Activated T-helper 2 cell treated with anti-CD3 and anti-CD28 coated beads, Interferon-gamma antibody, Interleukin-2, Interleukin-4, amounts not matched to agents 10 μg/mL and 5 μg/mL and 100 μg/mL, durations not matched to agents 14 hours and 24 hours and 36 hours (primary cell): ENCODE measurements at regions not wholly inside any gene's neighbourhood (a gene's known extent, or its start where the extent isn't known, plus 50 kb on each side); places are given as distances from the start of the nearest gene placed in this dataset.

Experiments
- DNase-seq: peaks from one replicate; pipeline ENCODE4 v3.0.0; 2021; ENCODE audit warnings: low spot score
- H3K27ac Mint-ChIP-seq: one replicate; pipeline ENCODE4 v1.8.0; 2021; ENCODE audit warnings: mixed read lengths
- H3K27me3 Mint-ChIP-seq: one replicate; pipeline ENCODE4 v1.8.0; 2021; ENCODE audit warnings: low read depth, mixed read lengths
- H3K36me3 Mint-ChIP-seq: one replicate; pipeline ENCODE4 v1.8.0; 2021; ENCODE audit warnings: low read depth, mixed read lengths
- H3K4me1 Mint-ChIP-seq: one replicate; pipeline ENCODE4 v1.8.0; 2021; ENCODE audit warnings: low read depth, mixed read lengths
- H3K4me3 Mint-ChIP-seq: one replicate; pipeline ENCODE4 v1.8.0; 2021; ENCODE audit warnings: low read depth, mild to moderate bottlenecking, moderate library complexity, mixed read lengths
- H3K9me3 Mint-ChIP-seq: one replicate; pipeline ENCODE4 v1.8.0; 2021; ENCODE audit warnings: mixed read lengths
- intact Hi-C: fragments of 100-400 bp; cut with micrococcal nuclease; formaldehyde crosslinking; loops from one replicate; pipeline ENCODE4 v1.15.1; 2023

GRCh38 chr1:232183266-232183800 lies 446.6 kb downstream of the SIPA1L2 start:
- no peak overlapping the region for H3K4me3 Mint-ChIP-seq
- no peaks in the 10 kb centered on the region for H3K36me3 Mint-ChIP-seq

DNA sequence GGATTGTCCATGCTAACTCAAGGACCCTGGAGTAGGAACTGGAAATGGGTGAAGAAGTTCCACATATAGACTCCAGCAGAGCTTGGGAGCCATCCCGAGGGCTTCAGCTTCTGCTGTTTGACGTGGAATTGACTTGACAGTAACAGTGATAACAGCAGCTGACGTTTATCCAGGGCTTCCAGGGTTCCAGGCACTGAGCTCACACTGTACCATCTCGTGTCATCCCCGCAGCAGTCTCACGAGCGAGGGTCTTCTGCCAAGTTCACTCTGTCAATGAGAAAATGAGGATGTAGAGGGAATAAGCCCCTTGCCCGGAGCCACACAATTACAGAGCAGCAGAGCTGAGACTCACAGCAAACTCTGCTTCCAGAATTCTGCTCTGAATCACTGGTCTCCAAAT lies 447.7 kb downstream of the SIPA1L2 start:
- Mint-ChIP-seq H3K9me3 (no peaks in the 10 kb centered on the region), H3K4me3 (no peak overlapping the region), H3K36me3 (no peaks in the 10 kb centered on the region), H3K4me1 (no peaks in the 10 kb centered on the region), H3K27ac (no peak overlapping the region), H3K27me3 (no peaks in the 10 kb centered on the region)
- no peak for DNase-seq
- intact Hi-C loops, result no loop called here

More at GRCh38 chr1:232183266-232183800, 446.6 kb downstream of the SIPA1L2 start:
- no peak overlapping the region for H3K27ac Mint-ChIP-seq
- no peak for DNase-seq
- H3K27me3 Mint-ChIP-seq, result no peaks in the 10 kb centered on the region
- H3K9me3 Mint-ChIP-seq, result no peaks in the 10 kb centered on the region
- H3K4me1 Mint-ChIP-seq, result no peaks in the 10 kb centered on the region
- intact Hi-C loops, result no loop called here

- intact Hi-C loops, result no loop called here
- H3K27ac Mint-ChIP-seq, result no peak overlapping the region
- DNase-seq, result no peak
- H3K4me1 Mint-ChIP-seq, result no peaks in the 10 kb centered on the region
- H3K4me3 Mint-ChIP-seq, result no peak overlapping the region
- no peaks in the 10 kb centered on the region for H3K27me3 Mint-ChIP-seq
- no peaks in the 10 kb centered on the region for H3K9me3 Mint-ChIP-seq
- no peaks in the 10 kb centered on the region for H3K36me3 Mint-ChIP-seq
Measured at GRCh38 chr1:232180779-232181136, 449.2 kb downstream of the SIPA1L2 start.

DNA sequence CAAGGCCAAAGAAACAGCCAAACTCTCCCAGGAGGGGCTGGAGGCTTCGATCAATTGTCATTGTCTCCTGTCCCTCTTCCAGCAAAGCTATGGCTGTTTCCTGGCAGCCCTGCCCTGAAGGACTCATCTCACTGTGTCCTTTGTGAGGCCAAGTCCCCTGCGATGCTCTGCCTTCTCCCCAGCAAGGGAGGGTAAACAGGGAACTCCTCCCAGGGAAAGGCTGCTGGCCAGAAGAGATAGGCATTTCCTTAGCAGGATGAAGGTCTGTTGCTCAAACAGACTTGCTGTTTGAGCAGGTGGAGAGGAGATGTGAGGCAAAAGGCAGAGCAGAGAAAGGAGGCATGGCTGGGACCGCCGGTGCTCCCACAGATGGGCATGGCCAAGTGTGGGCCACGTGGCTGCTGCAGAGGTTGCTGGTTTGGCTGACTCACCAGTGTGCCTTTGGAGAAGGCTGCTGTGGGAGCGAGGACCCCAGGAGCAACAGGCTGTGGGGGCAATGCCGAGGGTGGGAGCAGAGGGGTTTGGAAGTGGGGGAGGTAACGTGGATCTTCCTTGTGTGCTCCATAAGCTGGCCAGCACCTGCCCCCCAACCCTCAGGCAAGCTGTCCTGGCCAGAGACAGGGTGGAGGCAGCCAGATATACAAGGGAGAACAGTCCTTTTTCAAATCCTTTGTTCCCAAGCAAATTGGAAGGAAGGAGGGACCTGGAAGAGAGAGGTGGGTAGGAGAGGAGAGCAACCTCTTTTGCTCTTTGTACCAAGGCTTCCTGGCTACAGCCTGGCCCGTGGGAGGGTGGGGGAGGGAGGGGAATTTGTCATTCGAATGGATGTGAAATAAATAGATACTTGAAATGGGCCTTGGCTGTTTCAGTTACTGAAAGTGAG lies 449.8 kb downstream of the SIPA1L2 start:
- no peaks in the 10 kb centered on the region for H3K9me3 Mint-ChIP-seq
- intact Hi-C loops, result no loop called here
- no peak for DNase-seq
- no peaks in the 10 kb centered on the region for H3K4me1 Mint-ChIP-seq
- H3K36me3 Mint-ChIP-seq, result no peaks in the 10 kb centered on the region
- H3K27ac Mint-ChIP-seq, result no peak overlapping the region
- no peak overlapping the region for H3K4me3 Mint-ChIP-seq
- H3K27me3 Mint-ChIP-seq, result no peaks in the 10 kb centered on the region

DNA sequence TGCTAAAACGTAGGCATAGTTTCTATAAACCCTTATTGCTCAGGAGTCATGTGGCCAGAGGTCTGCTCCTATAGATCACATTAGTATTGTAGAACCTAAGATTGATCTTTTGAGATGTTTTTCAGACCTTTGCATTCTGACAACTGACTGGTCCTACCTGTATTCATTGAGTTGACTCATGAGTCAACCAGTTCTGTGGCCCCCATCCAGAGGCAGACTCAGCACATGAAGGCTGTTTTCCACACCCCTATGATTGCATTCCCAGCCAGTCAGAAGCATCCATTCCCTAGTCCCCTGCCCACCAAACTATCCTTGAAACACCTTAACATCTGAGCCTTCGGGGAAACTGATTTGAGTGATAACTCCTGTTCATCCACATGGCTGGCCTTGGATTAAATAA lies 451.7 kb downstream of the SIPA1L2 start:
- Mint-ChIP-seq H3K27me3 (no peaks in the 10 kb centered on the region), H3K36me3 (no peaks in the 10 kb centered on the region)

GRCh38 chr1:232177438-232177837 lies 452.5 kb downstream of the SIPA1L2 start:
- no peak for DNase-seq
- intact Hi-C loops, result no loop called here
- Mint-ChIP-seq H3K27me3 (no peaks in the 10 kb centered on the region), H3K4me1 (no peaks in the 10 kb centered on the region), H3K9me3 (no peaks in the 10 kb centered on the region), H3K27ac (no peak overlapping the region), H3K4me3 (no peak overlapping the region), H3K36me3 (no peaks in the 10 kb centered on the region)

More for the DNA sequence above, 451.7 kb downstream of the SIPA1L2 start:
- H3K27ac Mint-ChIP-seq, result no peak overlapping the region
- DNase-seq, result no peak
- no peaks in the 10 kb centered on the region for H3K4me1 Mint-ChIP-seq
- H3K9me3 Mint-ChIP-seq, result no peaks in the 10 kb centered on the region
- H3K4me3 Mint-ChIP-seq, result no peak overlapping the region
- intact Hi-C loops, result no loop called here

GRCh38 chr1:232176222-232176621 lies 453.7 kb downstream of the SIPA1L2 start:
- Mint-ChIP-seq H3K4me3 (no peak overlapping the region), H3K9me3 (no peaks in the 10 kb centered on the region), H3K4me1 (no peaks in the 10 kb centered on the region), H3K27ac (no peak overlapping the region), H3K36me3 (no peaks in the 10 kb centered on the region), H3K27me3 (no peaks in the 10 kb centered on the region)
- intact Hi-C loops, result no loop called here
- no peak for DNase-seq

DNA sequence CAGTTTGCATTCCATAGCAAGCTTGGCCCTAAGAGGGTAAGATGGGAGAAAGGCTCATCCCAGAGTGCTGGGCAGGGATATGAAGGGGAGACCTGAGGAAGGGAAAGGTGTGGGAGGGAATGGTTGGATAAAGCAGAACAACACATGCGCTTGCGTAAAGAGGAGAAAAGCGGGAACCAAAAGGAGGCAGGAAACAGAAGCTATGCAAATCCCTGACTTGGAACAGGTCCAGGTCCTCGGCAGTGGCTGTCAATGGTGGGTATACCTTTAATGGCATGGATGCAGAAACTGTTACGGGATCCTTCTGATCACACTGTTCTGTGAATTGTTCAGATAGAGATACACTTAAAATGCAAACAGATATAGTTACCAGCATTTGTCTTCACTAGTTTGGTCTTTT lies 455.6 kb downstream of the SIPA1L2 start:
- no peaks in the 10 kb centered on the region for H3K4me1 Mint-ChIP-seq
- no peak for DNase-seq
- H3K27ac Mint-ChIP-seq, result no peak overlapping the region
- no peaks in the 10 kb centered on the region for H3K36me3 Mint-ChIP-seq
- intact Hi-C loops, result no loop called here
- peaks cover 2% of the 10 kb centered on the region for H3K27me3 Mint-ChIP-seq
- H3K4me3 Mint-ChIP-seq, result no peak overlapping the region
- no peaks in the 10 kb centered on the region for H3K9me3 Mint-ChIP-seq

GRCh38 chr1:232172563-232172962 lies 457.4 kb downstream of the SIPA1L2 start:
- Mint-ChIP-seq H3K9me3 (no peaks in the 10 kb centered on the region), H3K4me1 (no peaks in the 10 kb centered on the region), H3K36me3 (no peaks in the 10 kb centered on the region), H3K27ac (no peak overlapping the region), H3K27me3 (peaks cover 2% of the 10 kb centered on the region), H3K4me3 (no peak overlapping the region)
- intact Hi-C loops, result no loop called here
- no peak for DNase-seq

GRCh38 chr1:232170909-232171308 lies 459.0 kb downstream of the SIPA1L2 start:
- H3K4me1 Mint-ChIP-seq, result no peaks in the 10 kb centered on the region
- DNase-seq, result no peak
- peaks cover 2% of the 10 kb centered on the region for H3K27me3 Mint-ChIP-seq
- no peaks in the 10 kb centered on the region for H3K9me3 Mint-ChIP-seq
- no peak overlapping the region for H3K27ac Mint-ChIP-seq
- intact Hi-C loops, result no loop called here
- no peak overlapping the region for H3K4me3 Mint-ChIP-seq
- H3K36me3 Mint-ChIP-seq, result no peaks in the 10 kb centered on the region

- no peaks in the 10 kb centered on the region for H3K4me1 Mint-ChIP-seq
- intact Hi-C loops, result no loop called here
- H3K4me3 Mint-ChIP-seq, result no peak overlapping the region
- H3K27me3 Mint-ChIP-seq, result peaks cover 2% of the 10 kb centered on the region
- no peaks in the 10 kb centered on the region for H3K36me3 Mint-ChIP-seq
- no peak overlapping the region for H3K27ac Mint-ChIP-seq
- no peaks in the 10 kb centered on the region for H3K9me3 Mint-ChIP-seq
- DNase-seq, result no peak
Measured at GRCh38 chr1:232169436-232169835, 460.5 kb downstream of the SIPA1L2 start.

DNA sequence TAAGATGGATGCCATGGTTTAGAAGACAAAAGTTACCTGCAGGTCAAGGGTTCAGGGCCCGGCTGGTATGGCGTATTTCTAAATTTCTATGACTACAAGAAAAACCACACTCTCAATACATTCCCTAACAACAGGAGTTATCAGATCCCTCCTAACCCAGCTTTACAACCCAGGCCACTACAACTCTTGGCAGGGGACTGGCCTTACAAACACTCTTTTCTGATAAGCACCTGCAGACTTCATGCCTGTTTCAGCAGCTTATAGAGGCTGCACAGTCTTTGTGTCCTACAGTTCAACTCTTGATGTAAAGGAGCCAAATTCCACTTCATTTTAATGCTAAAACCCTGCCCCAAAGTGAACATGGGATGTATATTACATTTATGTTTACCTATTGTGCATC lies 461.4 kb downstream of the SIPA1L2 start:
- Mint-ChIP-seq H3K27me3 (peaks cover 2% of the 10 kb centered on the region), H3K9me3 (no peaks in the 10 kb centered on the region), H3K4me1 (no peaks in the 10 kb centered on the region), H3K4me3 (no peak overlapping the region), H3K27ac (no peak overlapping the region), H3K36me3 (no peaks in the 10 kb centered on the region)
- no peak for DNase-seq
- intact Hi-C loops, result no loop called here

DNA sequence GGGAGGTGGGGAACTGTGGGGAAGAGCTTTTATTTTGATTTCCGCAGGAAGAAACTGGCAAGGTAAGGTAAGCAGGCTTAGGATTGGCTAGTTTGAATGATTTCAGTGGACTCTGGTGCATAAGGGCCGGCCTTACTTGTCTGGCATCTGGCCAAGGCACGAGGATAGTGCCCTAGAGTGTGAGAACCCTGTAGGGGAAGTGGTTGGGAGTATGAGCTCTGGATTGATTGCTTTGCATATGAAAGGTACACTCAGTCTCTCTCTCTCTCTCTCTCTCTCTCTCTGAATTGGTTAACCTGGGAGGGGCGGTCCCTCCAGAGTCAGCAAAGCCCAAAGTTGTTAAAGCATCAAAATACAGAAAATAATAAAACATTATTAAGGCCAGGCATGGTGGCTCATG lies 463.0 kb downstream of the SIPA1L2 start:
- no peaks in the 10 kb centered on the region for H3K9me3 Mint-ChIP-seq
- no peaks in the 10 kb centered on the region for H3K4me1 Mint-ChIP-seq
- H3K36me3 Mint-ChIP-seq, result no peaks in the 10 kb centered on the region
- no peak for DNase-seq
- no peak overlapping the region for H3K27ac Mint-ChIP-seq
- no peak overlapping the region for H3K4me3 Mint-ChIP-seq
- H3K27me3 Mint-ChIP-seq, result peaks cover 2% of the 10 kb centered on the region
- intact Hi-C loops, result no loop called here
